Activated CD4-positive, alpha-beta T cell treated with anti-CD3 and anti-CD28 coated beads for 24 hours (primary cell): ENCODE measurements at regions not wholly inside any gene's neighbourhood (a gene's known extent, or its start where the extent isn't known, plus 50 kb on each side); places are given as distances from the start of the nearest gene placed in this dataset.

Experiments used
- DNase-seq, 2 donors: peaks; one replicate each; pipeline ENCODE4 v3.0.0-alpha.2; 2020; ENCODE audit warnings: low read depth in 2 of 2

DNA sequence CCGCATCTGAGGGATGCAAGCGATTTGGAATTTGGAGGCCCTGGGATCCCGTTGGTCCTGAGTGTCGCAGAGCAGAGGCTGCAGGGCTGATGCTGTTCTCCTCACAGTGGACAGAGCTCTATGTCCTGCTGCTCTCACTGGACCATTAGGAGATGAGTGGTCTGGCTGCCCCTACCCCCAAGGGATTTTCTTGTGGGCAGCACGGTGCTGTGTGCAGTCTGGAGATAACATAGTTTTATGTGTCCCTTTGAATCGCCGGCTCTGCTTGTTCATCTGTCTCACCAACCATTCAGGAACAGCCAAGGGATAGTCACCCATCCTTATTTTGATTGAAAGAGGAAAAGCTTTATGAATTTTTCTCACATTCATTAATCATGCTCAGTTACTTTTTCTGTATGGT, 49.9 kb downstream of the CHRM3 start:
- DNase-seq, result no peak

DNA sequence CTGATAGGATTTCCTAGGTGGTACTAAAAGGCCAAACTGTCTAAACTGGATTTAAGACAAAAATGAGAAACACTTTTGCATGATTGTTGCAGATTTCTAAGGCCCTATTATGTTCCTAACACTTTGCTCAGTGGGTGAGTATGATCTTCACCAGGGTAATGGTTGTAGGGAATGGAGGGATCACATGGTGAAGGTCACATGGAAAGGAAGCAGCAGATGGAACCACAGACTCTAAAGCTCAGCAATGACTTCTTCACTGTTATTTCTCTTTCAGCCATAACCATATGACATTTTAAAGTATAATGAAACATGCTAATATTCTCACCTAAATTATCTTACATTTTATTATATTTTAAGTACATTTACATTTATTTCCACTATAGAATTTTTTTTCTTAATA, 51.5 kb downstream of the CHRM3 start:
- no peak for DNase-seq

DNA sequence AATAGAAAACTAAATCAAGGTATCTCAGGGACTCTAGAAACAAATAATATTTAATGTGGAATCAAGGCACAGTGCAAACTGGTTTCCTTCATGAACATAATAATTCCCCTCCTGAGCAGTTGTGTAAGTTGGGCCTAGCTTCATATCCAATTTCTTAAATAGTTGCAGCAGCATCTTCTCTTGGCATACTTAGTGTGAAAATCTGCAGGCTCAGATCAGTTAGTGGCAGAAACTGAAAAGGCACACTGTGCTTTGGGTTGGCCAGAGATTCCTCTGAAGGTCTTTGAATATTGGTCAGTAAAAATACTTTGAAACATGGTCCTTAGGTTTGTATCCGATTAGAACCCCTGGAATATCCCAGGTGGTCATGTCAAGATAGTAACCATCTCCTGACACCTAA, 52.5 kb downstream of the CHRM3 start:
- DNase-seq, result no peak

DNA sequence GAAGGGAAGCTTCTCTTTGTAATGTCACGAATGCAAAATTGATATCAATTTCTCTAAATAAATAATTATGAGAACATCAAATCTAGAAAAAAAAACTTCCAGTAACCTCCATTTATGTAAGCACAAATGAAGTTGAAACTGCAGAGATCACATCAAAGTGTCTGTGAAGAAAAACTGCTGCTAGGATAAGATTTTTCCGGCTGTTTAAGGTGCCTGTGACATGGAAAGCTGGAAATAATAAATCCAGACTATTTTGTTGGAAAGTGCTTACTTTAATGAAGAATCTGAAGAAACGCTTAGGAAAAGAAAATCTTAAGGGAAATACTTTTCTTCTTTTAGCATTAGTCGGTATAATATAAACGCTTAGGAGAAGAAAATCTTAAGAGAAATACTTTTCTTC, 57.0 kb downstream of the CHRM3 start:
- DNase-seq, result no peak

DNA sequence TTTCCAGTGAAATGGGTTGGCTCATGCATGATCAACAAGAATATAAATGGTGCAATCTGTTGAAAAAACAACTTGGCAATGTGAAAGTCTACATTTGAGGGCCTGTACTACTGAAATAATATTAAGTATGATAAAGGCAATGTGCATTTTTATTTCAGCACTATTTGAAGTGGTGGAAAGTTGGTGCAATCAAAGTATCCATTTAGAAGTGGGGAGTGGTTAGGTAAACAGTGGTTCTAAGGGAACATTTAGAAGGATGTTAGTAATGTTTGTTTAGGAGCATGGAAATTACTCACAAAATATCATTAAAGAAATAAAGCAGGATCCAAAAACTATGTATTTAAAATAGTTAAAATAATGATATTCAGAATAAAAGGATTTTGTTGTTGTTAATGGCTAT, 60.2 kb downstream of the CHRM3 start:
- DNase-seq, result no peak

DNA sequence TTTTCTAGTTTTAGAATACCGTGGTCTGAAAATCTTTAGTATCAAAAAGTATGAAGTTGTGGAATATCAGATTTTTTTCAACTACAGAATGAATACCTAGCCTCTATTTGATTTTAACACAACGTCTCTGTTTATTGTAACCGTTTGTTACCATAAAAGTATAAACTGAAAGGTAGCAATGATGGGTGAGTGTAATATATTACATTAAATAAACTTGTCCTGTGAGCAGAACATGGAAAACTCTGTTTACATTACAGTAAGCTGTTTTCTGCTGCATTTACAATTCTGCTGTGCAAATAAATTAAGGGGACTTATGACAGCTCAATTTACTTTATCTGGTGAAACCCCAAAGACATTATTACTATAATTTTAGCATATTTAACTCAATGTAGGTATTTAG, 62.5 kb downstream of the CHRM3 start:
- no peak for DNase-seq

DNA sequence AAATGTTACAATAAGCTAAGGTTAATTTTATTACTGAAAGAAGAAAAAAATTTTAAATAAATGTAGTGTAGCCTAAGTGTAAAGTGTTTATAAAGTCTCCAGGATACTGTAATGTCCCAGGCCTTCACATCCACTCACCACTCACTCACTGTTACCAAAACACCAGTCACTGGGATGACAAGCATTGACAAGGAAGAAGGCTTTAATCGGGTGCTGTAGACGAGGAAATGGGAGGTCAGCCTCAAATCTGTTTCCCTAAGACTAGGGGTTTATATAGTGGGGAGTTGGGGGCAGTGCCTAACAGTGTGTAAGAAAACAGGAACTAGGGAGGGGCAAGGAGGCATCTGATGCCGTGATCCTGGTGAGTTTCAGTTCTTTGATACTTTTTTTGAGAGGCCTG, 69.4 kb downstream of the CHRM3 start:
- no peak for DNase-seq

DNA sequence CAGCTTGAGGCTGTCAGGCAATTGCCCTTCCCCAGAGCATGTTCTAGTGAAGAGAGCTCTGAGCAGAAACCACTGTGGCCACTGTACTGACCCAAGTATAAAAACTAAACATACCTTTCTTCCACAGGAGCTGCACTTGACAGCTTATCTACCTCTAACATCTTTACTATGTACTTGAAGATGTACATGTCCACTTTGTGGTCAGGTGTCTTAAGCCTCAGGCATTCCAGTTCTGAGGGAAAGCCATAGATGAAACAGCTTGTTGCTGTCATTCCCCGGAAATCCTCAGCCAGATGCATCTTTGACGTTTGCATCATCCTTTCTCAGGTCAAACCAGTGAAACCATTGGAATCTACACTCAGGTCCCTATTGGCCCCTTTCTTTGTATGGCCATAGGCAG, 70.4 kb downstream of the CHRM3 start:
- no peak for DNase-seq

DNA sequence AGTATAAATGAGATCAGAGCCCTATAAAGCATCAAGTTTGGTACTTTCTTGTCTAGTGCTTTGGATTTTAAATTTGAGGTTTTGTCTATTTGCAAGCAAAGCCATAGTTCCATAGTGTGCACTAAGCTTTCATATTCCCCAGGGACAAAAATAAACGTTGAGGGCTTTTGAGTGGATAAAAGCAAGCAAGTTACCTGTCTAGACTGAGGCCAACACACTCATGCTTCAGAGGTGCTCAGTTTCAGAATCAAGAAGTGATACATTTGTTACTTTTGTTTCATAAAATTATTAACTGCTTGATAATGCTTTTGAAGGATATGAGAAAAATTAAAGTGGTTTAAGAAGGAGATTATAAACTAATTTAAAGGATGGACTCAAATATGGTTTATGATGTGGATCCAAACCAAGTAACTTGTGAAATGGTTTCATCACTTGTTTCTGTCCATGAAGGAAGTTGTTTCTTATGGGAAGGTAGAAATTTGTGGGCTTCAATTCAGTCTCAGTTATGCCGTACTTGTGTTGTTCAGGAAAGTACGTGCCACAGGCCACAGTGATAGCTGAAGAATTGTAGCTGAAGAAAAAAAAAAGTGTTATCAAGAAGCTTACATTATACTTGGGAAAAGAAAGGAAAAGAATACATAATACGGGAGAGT, 71.2 kb downstream of the CHRM3 start:
- no peak for DNase-seq

DNA sequence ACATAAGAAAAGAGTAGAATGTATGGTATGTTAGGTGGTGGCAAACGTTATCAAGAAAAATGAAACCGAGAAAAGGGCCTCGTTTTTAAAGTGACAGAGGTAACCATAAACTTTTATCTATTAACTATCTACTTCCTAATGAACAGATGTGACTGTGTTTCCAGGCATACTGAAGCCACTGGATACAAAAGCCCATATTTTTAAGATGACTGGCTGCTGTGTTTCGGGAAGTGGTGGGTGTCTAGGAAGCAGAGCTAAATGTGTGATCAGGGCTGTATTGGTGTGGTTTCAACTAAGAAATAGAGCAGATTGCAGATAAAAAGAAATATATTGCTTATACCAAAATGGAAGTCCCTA, 71.8 kb downstream of the CHRM3 start:
- no peak for DNase-seq

DNA sequence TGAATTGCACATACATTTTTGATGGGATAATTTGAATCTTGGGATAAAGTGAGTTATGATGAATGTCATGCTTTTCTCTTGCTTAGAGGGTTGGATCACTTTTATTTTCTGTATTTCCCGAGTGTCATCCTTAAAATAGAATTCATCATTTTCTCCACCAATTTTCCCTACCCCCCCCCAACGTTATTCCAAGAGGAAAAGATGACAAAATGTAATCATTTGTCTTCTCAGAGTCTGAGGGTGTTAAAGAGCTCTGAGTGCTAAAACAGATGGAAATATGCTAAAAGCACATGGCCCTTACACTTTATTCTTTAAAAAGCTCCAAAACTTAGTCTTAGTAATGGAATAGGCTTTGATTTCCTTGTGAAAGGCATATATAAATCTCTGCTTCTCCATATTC, 81.4 kb downstream of the CHRM3 start:
- DNase-seq, result no peak

DNA sequence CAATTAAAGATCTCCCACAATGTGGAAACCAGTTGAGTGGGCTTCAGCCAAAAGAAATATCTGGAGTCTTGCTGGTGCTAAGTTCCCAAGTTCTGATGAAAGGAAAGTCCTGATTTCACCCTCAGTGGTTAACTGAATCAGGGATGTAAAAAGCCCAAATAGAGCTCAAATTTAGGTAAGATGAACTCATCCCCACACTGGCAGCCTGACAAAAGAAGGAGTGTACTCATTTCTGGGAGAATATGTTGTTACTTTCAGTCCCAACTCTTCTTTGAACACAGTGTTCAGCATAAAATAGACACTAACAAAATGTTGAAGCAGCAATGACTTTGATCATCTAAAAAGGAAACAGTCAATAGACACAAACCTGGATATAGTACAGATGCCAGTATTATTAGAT, 91.7 kb downstream of the CHRM3 start:
- DNase-seq, result no peak

DNA sequence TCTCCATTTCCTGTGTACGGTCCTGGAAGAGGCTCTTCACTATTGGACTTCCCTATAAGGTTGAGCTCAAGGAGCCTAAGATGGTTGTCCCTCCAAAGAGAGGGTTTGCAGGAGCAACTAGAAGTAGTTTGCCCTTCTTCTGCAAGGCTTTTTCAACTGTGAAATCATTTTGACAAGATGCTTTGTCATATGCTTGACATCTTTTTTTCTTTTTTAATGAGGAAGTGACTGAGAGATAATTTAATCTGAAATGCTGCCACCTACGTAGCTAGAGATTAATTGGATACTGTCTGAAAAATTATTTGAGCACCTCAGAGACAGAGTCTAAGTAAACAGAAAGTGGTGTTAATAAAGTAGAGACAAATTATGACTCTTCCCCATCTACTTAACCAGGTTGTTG, 97.0 kb downstream of the CHRM3 start:
- DNase-seq, result no peak

DNA sequence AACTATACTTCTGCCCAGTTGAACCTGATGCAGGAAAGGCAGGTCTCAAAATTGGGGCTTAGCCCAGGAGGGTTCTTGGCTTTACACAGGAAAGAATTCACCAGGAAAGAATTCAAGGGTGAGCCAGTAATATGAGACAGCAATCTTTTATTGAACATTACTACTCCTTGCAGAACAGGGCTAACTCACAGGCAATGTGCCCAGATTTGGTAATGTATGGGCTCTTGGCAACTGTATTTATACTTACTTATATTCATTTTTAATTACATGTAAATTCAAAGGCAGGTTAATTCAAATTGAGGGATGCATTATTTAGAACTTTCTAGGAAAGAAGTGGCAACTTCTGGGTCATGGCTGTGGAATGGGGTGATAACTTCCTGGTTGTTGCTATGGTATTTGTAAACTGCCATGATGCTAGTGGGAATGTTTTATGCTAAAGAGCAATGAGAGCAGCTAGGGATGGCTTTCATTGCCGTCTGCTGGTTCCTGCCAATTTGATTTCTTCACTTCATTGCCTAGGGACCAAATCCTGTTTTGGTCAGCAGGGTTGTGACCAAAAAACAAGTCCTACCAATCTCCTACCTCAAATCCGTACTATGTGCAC, 107.5 kb downstream of the CHRM3 start:
- no peak for DNase-seq

DNA sequence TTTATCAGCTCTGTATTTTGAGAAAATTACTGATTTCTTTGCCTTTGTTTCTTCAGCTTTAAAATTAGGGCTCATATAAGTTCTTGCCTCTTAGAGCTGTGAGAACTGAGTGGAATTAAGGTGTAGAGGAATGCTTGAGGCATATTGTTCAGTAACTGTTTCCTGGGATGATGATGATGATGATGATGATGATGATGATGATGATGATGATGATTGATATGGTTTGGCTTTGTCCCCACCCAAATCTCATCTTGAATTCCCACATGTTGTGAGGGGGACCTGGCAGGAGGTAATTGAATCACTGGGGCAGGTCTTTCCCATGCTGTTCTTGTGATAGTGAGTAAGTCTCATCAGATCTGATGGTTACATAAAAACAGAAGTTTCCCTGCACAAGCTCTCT, 118.7 kb downstream of the CHRM3 start:
- DNase-seq, result no peak

DNA sequence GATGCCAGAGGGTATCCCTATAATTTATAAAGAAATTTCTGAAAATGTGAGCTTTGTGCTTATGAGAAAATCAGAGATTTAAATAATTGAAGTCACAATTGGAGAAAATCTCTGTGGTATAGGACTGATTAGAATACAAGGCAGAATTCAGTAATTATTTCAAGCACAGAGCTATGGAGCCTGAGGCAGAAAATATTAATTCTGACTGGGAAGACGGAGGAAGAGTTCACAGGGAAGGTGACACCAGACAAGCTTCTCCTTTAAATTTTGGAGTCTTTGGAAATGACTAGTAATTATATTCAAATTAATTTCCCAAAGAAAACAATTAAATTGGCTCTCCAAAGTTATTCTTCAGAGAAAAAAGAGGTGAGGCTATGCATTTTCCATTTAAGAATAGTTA, 121.5 kb downstream of the CHRM3 start:
- no peak for DNase-seq

DNA sequence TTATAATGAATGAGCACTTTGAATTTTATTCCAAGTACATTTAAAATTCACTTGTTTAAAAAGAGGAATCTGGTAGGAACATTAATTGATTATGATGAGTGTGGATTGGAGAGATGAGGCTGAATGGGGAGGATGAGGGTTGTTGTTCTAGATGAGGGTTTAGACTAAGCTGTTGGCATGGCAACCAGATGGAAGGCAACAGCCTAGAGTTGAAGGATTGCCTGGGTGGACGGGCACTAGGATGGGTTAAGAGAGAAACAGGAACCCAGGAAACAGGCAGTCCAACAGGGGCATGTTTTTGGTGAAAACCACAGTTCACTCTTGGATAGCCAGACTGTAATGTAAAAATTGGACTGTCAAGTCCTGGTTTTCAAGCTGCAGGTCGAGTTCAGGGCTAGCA, 125.5 kb downstream of the CHRM3 start:
- DNase-seq, result no peak

DNA sequence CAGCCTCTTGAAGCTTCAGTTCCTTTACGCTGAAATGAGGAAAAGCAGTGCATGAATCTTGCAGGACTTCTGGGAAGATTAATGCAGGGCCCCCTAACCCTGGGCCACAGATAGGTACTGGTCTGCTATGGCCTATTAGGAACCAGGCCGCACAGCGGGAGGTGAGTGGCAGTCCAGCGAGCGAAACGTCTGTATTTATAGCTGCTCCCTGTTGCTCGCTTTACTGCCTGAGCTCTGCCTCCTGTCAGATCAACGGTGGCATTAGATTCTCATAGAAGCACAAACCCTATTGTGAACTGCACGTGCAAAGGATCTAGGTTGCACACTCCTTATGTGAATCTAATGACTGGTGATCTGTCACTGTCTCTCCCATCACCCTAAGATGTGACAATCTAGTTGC, 130.2 kb downstream of the CHRM3 start:
- DNase-seq, result no peak

DNA sequence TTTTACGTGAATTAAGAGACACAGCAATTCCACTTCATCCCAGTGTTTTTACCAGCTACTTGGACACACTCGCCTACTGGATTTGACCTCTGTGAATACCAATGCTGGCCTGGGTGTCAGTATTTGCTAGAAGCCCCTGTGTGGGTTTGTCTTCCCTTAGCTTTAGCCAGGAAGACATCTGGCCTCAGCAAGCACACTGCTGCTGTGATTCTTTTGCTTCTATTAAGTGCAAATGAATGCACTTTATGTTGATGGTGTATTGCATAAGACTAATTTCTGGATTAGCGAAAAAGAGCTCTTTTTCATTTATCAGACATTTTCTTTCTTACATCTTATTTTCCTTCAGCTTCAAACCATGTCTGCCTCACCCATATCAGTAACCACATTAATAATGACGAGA, 140.0 kb downstream of the CHRM3 start:
- DNase-seq, result no peak

DNA sequence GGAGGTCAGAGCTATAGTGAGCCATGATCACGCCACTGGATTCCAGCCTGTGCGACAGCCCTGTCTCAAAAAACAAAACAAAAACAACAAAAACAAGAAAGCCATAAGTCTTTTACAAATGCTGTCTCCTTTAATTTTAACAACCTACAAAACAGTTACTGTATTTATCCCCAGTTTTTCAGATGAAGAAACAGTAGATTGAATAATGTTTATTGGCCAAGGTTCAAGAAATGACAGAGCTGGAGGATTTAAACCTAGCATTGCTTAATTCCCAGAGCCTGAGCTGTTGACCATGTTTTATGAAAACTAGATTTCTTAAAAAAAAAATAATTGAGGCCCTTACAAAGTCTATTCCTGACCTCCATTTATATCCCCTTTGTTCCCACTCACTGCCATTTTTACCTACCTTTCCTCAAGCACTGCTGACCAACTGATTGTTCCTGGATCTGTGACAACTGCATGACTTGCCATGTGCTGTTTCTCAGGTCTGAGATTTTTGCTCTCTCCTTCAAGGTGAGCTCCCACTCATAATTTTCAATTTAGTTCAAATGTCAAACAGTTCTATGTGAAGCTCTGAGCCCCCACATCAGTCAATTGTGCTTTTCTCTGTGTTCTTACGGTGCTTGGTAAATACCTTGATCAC, 140.8 kb downstream of the CHRM3 start:
- no peak for DNase-seq

DNA sequence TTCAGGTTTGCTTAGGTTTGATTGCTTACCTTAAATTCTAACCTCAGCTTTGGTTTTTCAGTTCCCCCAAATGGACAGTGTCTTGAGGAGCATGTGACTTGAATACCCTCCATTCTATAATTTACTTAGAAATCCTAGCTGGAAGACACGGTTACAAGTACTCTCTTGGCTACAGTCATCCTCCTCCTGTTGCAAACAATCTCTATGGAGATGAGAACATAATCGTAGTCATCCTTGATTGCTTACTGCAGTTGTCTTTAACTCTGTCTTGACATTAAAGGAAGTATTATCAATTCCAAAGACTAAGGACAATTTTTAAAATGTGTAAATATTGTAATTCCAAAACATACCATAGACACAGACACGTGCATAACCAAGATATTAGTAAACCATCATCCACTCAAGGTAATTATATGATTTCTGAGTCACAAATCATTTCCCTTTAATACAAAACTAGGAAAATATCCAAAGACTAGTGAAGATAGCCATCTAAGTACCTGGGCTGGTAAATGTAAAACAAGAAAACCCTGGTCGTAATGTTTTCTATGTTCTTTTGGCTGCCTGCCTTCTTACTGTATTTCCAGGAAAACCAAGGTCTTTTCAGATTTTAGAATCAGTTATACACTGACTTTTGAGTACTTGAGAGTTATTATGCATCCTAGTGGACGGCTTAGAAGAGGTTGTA, 149.9 kb downstream of the CHRM3 start:
- no peak for DNase-seq

DNA sequence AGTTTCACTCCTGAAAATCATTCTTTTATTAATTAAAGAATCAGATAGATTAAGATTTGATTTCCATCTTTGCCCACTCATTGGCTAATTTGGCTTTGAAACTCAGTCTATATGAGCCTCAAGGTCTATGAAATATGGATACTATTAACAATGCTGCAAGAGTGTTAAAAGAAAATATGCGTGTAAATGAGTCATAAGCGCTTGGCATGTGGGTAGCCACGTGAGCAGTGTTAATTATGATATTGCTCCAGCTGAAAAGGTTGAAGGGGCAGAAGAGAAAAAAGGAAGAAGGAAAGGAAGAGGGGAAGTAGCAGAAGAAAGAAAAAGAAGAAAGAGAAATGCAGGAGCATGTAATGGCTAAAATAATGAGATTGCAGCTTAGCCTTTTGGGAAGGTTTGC, 151.4 kb downstream of the CHRM3 start:
- DNase-seq, result no peak
